ENCODE measurements at regions not wholly inside any gene's neighbourhood (a gene's known extent, or its start where the extent isn't known, plus 50 kb on each side); places are given as distances from the start of the nearest gene placed in this dataset.

DNA sequence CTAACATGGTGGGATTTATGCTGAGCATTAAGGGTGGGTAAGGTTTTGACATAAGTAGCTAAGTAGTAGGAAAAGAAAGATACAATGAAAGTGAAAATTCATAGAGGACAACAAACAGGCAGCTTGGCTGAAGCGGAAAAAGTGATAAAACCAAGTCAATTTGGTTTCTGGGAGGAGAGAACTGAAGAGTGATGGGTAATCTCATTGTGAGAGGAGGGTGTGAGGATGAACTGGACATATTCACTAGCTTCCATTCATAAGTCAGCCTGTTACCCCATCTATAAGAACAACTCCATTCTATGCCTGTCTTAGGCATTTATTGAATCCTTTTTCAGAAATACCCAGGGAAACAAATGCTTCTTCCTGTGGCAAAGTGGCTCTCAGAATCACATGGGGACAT is 67.1 kb upstream of the BBX start:
- POLR2A ChIA-PET, result interaction anchor here (0.7 to 0.9 kb wide), 2 partner anchors 12 to 222 kb away, joined by 3 read pairs; no protein-coding TSS in a partner anchor
- CTCF ChIA-PET (ENCODE audit: unreplicated experiment), result no interaction called here
- no peak overlapping the region for H3K4me2 ChIP-seq (ENCODE audit: low read length)

DNA sequence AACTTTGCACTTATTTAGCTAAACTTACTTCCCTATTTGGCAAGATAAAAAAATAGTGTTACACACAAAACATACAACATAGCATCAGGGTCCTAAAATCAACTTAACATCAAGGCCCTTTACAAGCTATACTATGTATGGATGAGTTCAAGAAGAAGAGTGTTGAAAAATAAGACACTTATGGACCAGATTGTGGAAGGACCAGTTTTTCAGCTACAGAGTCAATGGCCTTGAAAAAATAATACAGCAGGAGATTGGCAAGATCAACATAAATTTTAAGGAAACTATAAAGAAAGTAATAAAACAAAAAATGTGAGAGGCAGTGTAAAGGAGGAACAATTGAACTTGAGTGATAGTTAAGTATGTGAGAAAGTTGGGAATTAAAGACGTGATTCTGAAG is 66.3 kb upstream of the BBX start:
- Histone ChIP-seq H3K79me2 (ENCODE audit: insufficient read depth, low read depth, low read length) (no peaks in the 10 kb centered on the region), H3K36me3 (ENCODE audit: insufficient read depth, low read length) (no peaks in the 10 kb centered on the region), H3K4me1 (ENCODE audit: insufficient read depth, low read length, poor library complexity, severe bottlenecking) (no peaks in the 10 kb centered on the region), H3K4me3 (ENCODE audit: low read depth, low read length, poor library complexity, severe bottlenecking) (no peak overlapping the region), H3K9me2 (ENCODE audit: insufficient read depth, low read length) (no peaks in the 10 kb centered on the region), H3K9me3 (ENCODE audit: low read length) (no peaks in the 10 kb centered on the region), H2AFZ (ENCODE audit: low read length) (no peak overlapping the region), H3K27ac (ENCODE audit: low read depth, low read length, poor library complexity, severe bottlenecking) (no peak overlapping the region), H3K4me2 (ENCODE audit: low read length) (no peak overlapping the region), H4K20me1 (ENCODE audit: insufficient read depth, low read length) (no peaks in the 10 kb centered on the region)
- ChIA-PET POLR2A (interaction anchor here (0.9 kb wide), 1 partner anchor 223 kb away, joined by 3 read pairs; no protein-coding TSS in a partner anchor), CTCF (ENCODE audit: unreplicated experiment) (no interaction called here)
- no peak for TF ChIP-seq EZH2phosphoT487 (IDR thresholded peaks at IDR 0.05; ENCODE audit: borderline replicate concordance, low read depth, low read length)
- TF ChIP-seq, protein P1, sequence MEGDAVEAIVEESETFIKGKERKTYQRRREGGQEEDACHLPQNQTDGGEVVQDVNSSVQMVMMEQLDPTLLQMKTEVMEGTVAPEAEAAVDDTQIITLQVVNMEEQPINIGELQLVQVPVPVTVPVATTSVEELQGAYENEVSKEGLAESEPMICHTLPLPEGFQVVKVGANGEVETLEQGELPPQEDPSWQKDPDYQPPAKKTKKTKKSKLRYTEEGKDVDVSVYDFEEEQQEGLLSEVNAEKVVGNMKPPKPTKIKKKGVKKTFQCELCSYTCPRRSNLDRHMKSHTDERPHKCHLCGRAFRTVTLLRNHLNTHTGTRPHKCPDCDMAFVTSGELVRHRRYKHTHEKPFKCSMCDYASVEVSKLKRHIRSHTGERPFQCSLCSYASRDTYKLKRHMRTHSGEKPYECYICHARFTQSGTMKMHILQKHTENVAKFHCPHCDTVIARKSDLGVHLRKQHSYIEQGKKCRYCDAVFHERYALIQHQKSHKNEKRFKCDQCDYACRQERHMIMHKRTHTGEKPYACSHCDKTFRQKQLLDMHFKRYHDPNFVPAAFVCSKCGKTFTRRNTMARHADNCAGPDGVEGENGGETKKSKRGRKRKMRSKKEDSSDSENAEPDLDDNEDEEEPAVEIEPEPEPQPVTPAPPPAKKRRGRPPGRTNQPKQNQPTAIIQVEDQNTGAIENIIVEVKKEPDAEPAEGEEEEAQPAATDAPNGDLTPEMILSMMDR (conservative IDR thresholded peaks at IDR 0.05; ENCODE audit: low read length), result no peak
- no peak for DNase-seq (ENCODE audit: low spot score)
- no TSS peak for BruUV-seq (replicated peaks)
- intact Hi-C loops (cut with micrococcal nuclease; ENCODE audit: unreplicated experiment), result no loop called here

More for the DNA sequence above, 67.1 kb upstream of the BBX start:
- Histone ChIP-seq H3K27ac (ENCODE audit: low read depth, low read length, poor library complexity, severe bottlenecking) (no peak overlapping the region), H3K9me3 (ENCODE audit: low read length) (no peaks in the 10 kb centered on the region), H2AFZ (ENCODE audit: low read length) (no peak overlapping the region), H3K79me2 (ENCODE audit: insufficient read depth, low read depth, low read length) (no peaks in the 10 kb centered on the region), H3K4me3 (ENCODE audit: low read depth, low read length, poor library complexity, severe bottlenecking) (no peak overlapping the region), H3K36me3 (ENCODE audit: insufficient read depth, low read length) (no peaks in the 10 kb centered on the region), H4K20me1 (ENCODE audit: insufficient read depth, low read length) (no peaks in the 10 kb centered on the region), H3K4me1 (ENCODE audit: insufficient read depth, low read length, poor library complexity, severe bottlenecking) (no peaks in the 10 kb centered on the region), H3K9me2 (ENCODE audit: insufficient read depth, low read length) (no peaks in the 10 kb centered on the region)
- TF ChIP-seq, protein P1 (conservative IDR thresholded peaks at IDR 0.05; ENCODE audit: low read length), result no peak
- no peak for TF ChIP-seq EZH2phosphoT487 (IDR thresholded peaks at IDR 0.05; ENCODE audit: borderline replicate concordance, low read depth, low read length)
- BruUV-seq (replicated peaks), result no TSS peak
- DNase-seq (ENCODE audit: low spot score), result no peak
- intact Hi-C loops (cut with micrococcal nuclease; ENCODE audit: unreplicated experiment), result no loop called here

DNA sequence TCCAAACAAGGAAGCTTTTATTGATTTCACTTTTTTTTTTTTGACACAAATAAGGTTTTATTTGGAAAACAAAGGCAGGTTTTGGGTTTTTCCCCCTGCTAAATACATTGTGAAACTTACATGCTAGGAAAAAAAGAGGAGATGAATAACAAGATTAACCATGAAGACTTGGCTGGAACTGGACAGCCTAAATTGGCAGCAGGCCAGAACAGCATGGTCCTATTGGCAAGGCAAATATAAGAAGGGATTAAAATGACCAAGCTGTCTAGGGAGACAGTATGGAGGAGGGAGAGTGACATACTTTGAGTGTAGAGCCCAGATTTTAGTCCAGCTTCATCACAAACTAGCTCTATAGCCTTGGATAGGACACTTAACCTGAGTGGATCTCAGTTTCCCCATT is 63.9 kb upstream of the BBX start:
- H3K27ac ChIP-seq (ENCODE audit: low read depth, low read length, poor library complexity, severe bottlenecking), result no peak overlapping the region
- no peaks in the 10 kb centered on the region for H3K4me1 ChIP-seq (ENCODE audit: insufficient read depth, low read length, poor library complexity, severe bottlenecking)
- ChIA-PET POLR2A (interaction anchor here (0.6 to 1.5 kb wide), 3 partner anchors 37 to 63 kb away, joined by 3 to 4 read pairs (median 3); no protein-coding TSS in a partner anchor), CTCF (ENCODE audit: unreplicated experiment) (no interaction called here)
- no TSS peak for BruUV-seq (replicated peaks)
- intact Hi-C loops (cut with micrococcal nuclease; ENCODE audit: unreplicated experiment), result no loop called here
- H3K4me3 ChIP-seq (ENCODE audit: low read depth, low read length, poor library complexity, severe bottlenecking), result no peak overlapping the region
- no peaks in the 10 kb centered on the region for H3K36me3 ChIP-seq (ENCODE audit: insufficient read depth, low read length)
- no peak for DNase-seq (ENCODE audit: low spot score)
- no peaks in the 10 kb centered on the region for H3K9me2 ChIP-seq (ENCODE audit: insufficient read depth, low read length)
- H3K4me2 ChIP-seq (ENCODE audit: low read length), result no peak overlapping the region
- no peaks in the 10 kb centered on the region for H4K20me1 ChIP-seq (ENCODE audit: insufficient read depth, low read length)
- TF ChIP-seq, protein P1 (conservative IDR thresholded peaks at IDR 0.05; ENCODE audit: low read length), result no peak
- no peak for TF ChIP-seq EZH2phosphoT487 (IDR thresholded peaks at IDR 0.05; ENCODE audit: borderline replicate concordance, low read depth, low read length)
- no peaks in the 10 kb centered on the region for H3K9me3 ChIP-seq (ENCODE audit: low read length)
- no peaks in the 10 kb centered on the region for H3K79me2 ChIP-seq (ENCODE audit: insufficient read depth, low read depth, low read length)
- H2AFZ ChIP-seq (ENCODE audit: low read length), result no peak overlapping the region

Measured in OCI-LY7 (cell line).